ENCODE measurements at regions not wholly inside any gene's neighbourhood (a gene's known extent, or its start where the extent isn't known, plus 50 kb on each side); places are given as distances from the start of the nearest gene placed in this dataset.
"Not testable (repeated sequence)": the region's sequence is repeated elsewhere in the genome, so short reads cannot be mapped to it uniquely, and the experiment has no call there.

- CTCF ChIA-PET, result no interaction called here
- no TSS peak for BruUV-seq (replicated peaks)
- TF ChIP-seq, protein P1, sequence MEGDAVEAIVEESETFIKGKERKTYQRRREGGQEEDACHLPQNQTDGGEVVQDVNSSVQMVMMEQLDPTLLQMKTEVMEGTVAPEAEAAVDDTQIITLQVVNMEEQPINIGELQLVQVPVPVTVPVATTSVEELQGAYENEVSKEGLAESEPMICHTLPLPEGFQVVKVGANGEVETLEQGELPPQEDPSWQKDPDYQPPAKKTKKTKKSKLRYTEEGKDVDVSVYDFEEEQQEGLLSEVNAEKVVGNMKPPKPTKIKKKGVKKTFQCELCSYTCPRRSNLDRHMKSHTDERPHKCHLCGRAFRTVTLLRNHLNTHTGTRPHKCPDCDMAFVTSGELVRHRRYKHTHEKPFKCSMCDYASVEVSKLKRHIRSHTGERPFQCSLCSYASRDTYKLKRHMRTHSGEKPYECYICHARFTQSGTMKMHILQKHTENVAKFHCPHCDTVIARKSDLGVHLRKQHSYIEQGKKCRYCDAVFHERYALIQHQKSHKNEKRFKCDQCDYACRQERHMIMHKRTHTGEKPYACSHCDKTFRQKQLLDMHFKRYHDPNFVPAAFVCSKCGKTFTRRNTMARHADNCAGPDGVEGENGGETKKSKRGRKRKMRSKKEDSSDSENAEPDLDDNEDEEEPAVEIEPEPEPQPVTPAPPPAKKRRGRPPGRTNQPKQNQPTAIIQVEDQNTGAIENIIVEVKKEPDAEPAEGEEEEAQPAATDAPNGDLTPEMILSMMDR (IDR thresholded peaks at IDR 0.05; ENCODE audit: unreplicated experiment), result no peak
- Mint-ChIP-seq H3K9me3 (ENCODE audit: unreplicated experiment) (no peaks in the 10 kb centered on the region), H3K36me3 (ENCODE audit: insufficient read depth, unreplicated experiment) (no peaks in the 10 kb centered on the region), H3K4me3 (ENCODE audit: unreplicated experiment) (no peak overlapping the region), H3K4me1 (ENCODE audit: insufficient read depth, unreplicated experiment) (no peaks in the 10 kb centered on the region), H3K27me3 (ENCODE audit: insufficient read depth, unreplicated experiment) (no peaks in the 10 kb centered on the region), H3K27ac (ENCODE audit: low read depth, unreplicated experiment) (no peak overlapping the region)
- POLR2A ChIA-PET, result no interaction called here
- intact Hi-C loops (cut with micrococcal nuclease), result no loop called here
- DNase-seq (ENCODE audit: unreplicated experiment), result peak; percentile 61
Observed at GRCh38 chr6:131488780-131489179, 84.2 kb upstream of the ARG1 start.

GRCh38 chr6:131490441-131490840, 82.6 kb upstream of the ARG1 start:
- Mint-ChIP-seq H3K36me3 (ENCODE audit: insufficient read depth, unreplicated experiment) (no peaks in the 10 kb centered on the region), H3K4me1 (ENCODE audit: insufficient read depth, unreplicated experiment) (no peaks in the 10 kb centered on the region), H3K27me3 (ENCODE audit: insufficient read depth, unreplicated experiment) (no peaks in the 10 kb centered on the region), H3K27ac (ENCODE audit: low read depth, unreplicated experiment) (no peak overlapping the region), H3K4me3 (ENCODE audit: unreplicated experiment) (no peak overlapping the region), H3K9me3 (ENCODE audit: unreplicated experiment) (no peaks in the 10 kb centered on the region)
- intact Hi-C loops (cut with micrococcal nuclease), result no loop called here
- CTCF ChIA-PET, result no interaction called here
- no TSS peak for BruUV-seq (replicated peaks)
- TF ChIP-seq, protein P1 (IDR thresholded peaks at IDR 0.05; ENCODE audit: unreplicated experiment), result no peak
- DNase-seq (ENCODE audit: unreplicated experiment), result no peak
- POLR2A ChIA-PET, result interaction anchor here (0.6 kb wide), 1 partner anchor 1806 kb away, joined by 4 read pairs; no protein-coding TSS in a partner anchor

DNA sequence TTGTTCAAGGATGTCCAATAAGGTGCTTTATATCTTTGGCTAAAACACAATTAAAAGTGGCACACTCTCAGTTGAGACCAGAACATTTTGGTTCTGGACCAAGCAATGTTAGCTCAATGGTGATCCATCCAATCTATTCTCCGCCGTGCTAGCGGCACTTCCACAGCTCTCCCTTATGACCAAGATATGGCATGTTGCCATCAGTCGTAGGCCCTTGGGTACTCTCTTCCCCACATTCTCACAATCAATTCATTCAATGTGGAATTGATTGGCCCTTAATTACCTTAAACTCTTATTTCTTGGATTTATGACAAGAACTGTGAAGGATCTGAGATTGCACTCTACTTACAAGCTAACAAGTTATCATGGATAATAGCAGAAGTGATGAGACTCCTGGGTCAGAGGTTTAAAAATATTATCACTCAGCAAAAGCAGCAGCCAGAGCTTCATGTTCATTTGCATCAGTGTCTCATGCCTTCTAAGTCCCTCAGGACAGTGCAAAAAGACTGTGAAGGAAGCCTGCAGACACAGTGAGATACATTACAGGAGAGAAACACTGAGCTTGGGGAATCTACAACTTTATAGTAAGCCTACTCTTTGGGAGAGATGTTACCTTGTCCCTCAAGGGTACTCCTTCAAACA, 80.0 kb upstream of the ARG1 start:
- TF ChIP-seq, protein P1 (IDR thresholded peaks at IDR 0.05; ENCODE audit: unreplicated experiment), result no peak
- no peak for DNase-seq (ENCODE audit: unreplicated experiment)
- intact Hi-C loops (cut with micrococcal nuclease), result no loop called here
- Mint-ChIP-seq H3K9me3 (ENCODE audit: unreplicated experiment) (no peaks in the 10 kb centered on the region), H3K36me3 (ENCODE audit: insufficient read depth, unreplicated experiment) (no peaks in the 10 kb centered on the region), H3K27ac (ENCODE audit: low read depth, unreplicated experiment) (no peak overlapping the region), H3K27me3 (ENCODE audit: insufficient read depth, unreplicated experiment) (no peaks in the 10 kb centered on the region), H3K4me1 (ENCODE audit: insufficient read depth, unreplicated experiment) (no peaks in the 10 kb centered on the region), H3K4me3 (ENCODE audit: unreplicated experiment) (no peak overlapping the region)
- no TSS peak for BruUV-seq (replicated peaks)
- POLR2A ChIA-PET, result no interaction called here
- CTCF ChIA-PET, result interaction anchor here (0.8 kb wide), 1 partner anchor 759 kb away, joined by 5 read pairs; no protein-coding TSS in a partner anchor

- DNase-seq (ENCODE audit: unreplicated experiment); intact Hi-C loops (cut with micrococcal nuclease); BruUV-seq (replicated peaks); H3K4me1 Mint-ChIP-seq (ENCODE audit: insufficient read depth, unreplicated experiment); H3K27ac Mint-ChIP-seq (ENCODE audit: low read depth, unreplicated experiment); H3K27me3 Mint-ChIP-seq (ENCODE audit: insufficient read depth, unreplicated experiment); POLR2A ChIA-PET; H3K4me3 Mint-ChIP-seq (ENCODE audit: unreplicated experiment); CTCF ChIA-PET; H3K36me3 Mint-ChIP-seq (ENCODE audit: insufficient read depth, unreplicated experiment); H3K9me3 Mint-ChIP-seq (ENCODE audit: unreplicated experiment): not testable (repeated sequence)
Observed at GRCh38 chr6:131504387-131504786, 68.6 kb upstream of the ARG1 start.

- intact Hi-C loops (cut with micrococcal nuclease), result no loop called here
- Mint-ChIP-seq H3K4me1 (ENCODE audit: insufficient read depth, unreplicated experiment) (no peaks in the 10 kb centered on the region), H3K27me3 (ENCODE audit: insufficient read depth, unreplicated experiment) (no peaks in the 10 kb centered on the region), H3K27ac (ENCODE audit: low read depth, unreplicated experiment) (no peak overlapping the region), H3K4me3 (ENCODE audit: unreplicated experiment) (no peak overlapping the region), H3K36me3 (ENCODE audit: insufficient read depth, unreplicated experiment) (no peaks in the 10 kb centered on the region), H3K9me3 (ENCODE audit: unreplicated experiment) (no peaks in the 10 kb centered on the region)
- no peak for DNase-seq (ENCODE audit: unreplicated experiment)
- CTCF ChIA-PET, result no interaction called here
- TF ChIP-seq, protein P1 (IDR thresholded peaks at IDR 0.05; ENCODE audit: unreplicated experiment), result no peak
- POLR2A ChIA-PET, result no interaction called here
- no TSS peak for BruUV-seq (replicated peaks)
Observed at GRCh38 chr6:131510094-131510493, 62.9 kb upstream of the ARG1 start.
